CD4-positive, alpha-beta T cell treated with Interleukin-17A for 4 hours (primary cell): ENCODE measurements at regions not wholly inside any gene's neighbourhood (a gene's known extent, or its start where the extent isn't known, plus 50 kb on each side); places are given as distances from the start of the nearest gene placed in this dataset.

Experiments
- DNase-seq: peaks from one replicate; pipeline ENCODE4 v3.0.0-alpha.2; 2020; ENCODE audit warnings: mixed read lengths

GRCh38 chr2:192357217-192357616, 162.5 kb upstream of the TMEFF2 start:
- no peak for DNase-seq

DNA sequence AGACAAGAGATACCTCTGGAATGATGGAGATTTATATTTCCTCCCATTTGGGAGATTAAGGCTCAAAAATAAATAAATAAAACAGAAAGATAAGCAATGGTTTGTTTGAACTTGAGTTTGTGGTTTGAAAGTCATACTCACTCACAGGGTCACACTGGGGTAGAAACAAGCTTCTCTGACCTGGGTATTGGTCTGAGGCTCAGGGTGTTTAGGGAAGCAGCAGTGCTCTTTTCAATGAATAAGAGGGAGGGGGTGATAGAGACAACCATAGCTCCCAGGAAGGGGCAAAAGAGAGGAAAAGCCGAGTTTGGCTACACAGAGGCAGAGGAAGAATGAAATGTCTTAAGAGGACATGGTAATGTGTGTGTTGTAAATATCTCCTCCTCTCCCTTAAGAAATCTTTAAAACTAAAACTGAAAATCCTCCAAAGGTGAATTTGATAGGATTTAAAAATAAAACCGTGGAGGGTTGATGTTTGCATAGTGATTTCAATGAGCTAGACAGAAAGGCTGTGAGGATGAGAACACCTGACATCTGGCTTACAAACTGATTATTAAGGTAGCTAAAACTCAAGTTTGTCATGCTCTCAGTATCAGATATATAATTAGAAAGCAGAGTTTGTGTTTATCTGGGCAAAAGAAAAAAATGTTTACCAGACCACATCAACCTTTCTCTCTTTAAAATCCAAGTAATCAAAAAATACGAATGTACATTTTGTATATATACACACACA, 159.9 kb upstream of the TMEFF2 start:
- DNase-seq, result no peak

GRCh38 chr2:192347542-192347941, 152.8 kb upstream of the TMEFF2 start:
- DNase-seq, result no peak

- no peak for DNase-seq
Observed at GRCh38 chr2:192345287-192345686, 150.6 kb upstream of the TMEFF2 start.

- DNase-seq, result no peak
Observed at GRCh38 chr2:192333642-192334041, 138.9 kb upstream of the TMEFF2 start.

DNA sequence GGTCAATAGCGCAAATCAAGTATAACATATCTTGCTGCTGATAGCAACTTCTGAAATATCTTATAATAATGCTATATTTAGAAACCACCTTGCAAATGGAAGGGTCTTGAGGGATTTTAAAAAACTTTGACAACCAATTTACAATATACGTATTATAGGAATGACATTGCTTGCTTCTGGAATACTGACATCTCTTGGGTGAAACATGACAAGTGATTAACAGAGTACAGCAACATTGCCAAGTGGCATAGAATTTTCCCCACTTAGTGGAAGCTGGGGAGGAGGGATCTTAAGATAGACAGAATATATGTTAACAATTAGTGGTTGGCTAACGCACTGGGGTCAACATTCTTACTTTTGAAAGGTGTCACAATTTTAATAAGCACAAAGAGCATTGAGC, 133.6 kb upstream of the TMEFF2 start:
- DNase-seq, result no peak

- DNase-seq, result no peak
Observed at GRCh38 chr2:192327576-192327975, 132.8 kb upstream of the TMEFF2 start.

- no peak for DNase-seq
Observed at GRCh38 chr2:192315543-192315942, 120.8 kb upstream of the TMEFF2 start.

GRCh38 chr2:192314800-192315481, 120.2 kb upstream of the TMEFF2 start:
- no peak for DNase-seq

GRCh38 chr2:192313773-192314172, 119.0 kb upstream of the TMEFF2 start:
- DNase-seq, result no peak

GRCh38 chr2:192311701-192312460, 117.1 kb upstream of the TMEFF2 start:
- DNase-seq, result no peak

DNA sequence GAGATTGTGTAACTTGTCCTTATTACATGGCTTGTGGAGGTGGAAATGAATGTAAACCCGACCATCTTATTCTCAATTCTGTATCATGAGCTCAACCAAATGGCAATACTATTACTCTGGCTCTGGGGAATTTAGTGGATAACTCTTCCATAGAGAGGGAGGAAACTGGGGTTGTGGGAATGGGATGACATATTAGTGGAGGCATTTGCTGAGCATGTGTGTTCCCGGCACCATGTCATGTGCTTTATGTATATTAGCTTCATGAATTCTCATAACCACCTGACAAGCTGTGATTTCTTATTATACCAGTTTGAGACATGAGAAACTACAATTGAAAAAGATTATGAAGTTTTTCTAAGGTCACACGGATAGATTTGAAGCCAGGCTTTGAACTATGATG, 112.8 kb upstream of the TMEFF2 start:
- DNase-seq, result no peak

GRCh38 chr2:192298664-192299063, 103.9 kb upstream of the TMEFF2 start:
- DNase-seq, result no peak

- no peak for DNase-seq
Observed at GRCh38 chr2:192292478-192292877, 97.7 kb upstream of the TMEFF2 start.

DNA sequence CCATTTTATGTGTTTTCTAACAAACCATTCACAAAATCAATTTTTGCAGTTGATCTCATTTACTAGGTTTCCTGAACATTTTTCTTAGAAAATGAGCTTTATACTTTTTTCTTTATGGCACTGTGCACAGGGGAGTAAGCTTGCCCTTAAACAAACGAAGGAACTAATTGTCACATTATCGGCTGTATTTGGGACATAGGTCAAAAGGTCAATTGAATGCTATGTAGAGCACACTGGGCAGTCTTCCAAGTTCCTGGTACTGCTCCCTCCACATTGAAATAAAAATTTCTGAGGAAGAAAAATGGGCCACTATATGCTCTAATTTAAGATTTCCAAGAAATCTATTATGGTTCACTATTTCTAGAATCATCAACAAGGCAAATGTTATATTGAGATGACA, 93.6 kb upstream of the TMEFF2 start:
- DNase-seq, result no peak

- DNase-seq, result no peak
Observed at GRCh38 chr2:192286093-192286701, 91.5 kb upstream of the TMEFF2 start.

- DNase-seq, result no peak
Observed at GRCh38 chr2:192283450-192283849, 88.7 kb upstream of the TMEFF2 start.

DNA sequence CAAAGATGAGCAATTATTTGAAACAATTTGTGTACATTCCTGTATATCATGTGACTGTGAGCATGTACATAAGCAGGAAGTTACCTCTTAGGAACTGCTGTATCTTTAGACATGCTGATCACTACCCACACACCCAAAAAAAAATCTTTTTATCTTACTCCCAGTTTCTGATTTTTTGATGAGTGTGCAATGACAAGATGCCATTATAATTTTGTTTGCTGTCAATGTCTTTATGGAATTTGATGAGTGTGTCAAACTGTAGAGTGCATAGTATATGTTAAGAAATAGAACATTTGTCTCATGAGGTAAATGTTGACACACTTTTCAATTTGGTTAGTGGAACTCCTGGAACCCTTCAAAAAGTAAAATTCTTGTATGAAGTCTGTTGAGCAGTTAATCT, 84.0 kb upstream of the TMEFF2 start:
- DNase-seq, result no peak

- no peak for DNase-seq
Observed at GRCh38 chr2:192277494-192278109, 82.9 kb upstream of the TMEFF2 start.

- DNase-seq, result no peak
Observed at GRCh38 chr2:192275632-192276031, 80.9 kb upstream of the TMEFF2 start.

- no peak for DNase-seq
Observed at GRCh38 chr2:192267484-192267883, 72.8 kb upstream of the TMEFF2 start.

GRCh38 chr2:192265751-192266150, 71.0 kb upstream of the TMEFF2 start:
- DNase-seq, result no peak

GRCh38 chr2:192254444-192254843, 59.7 kb upstream of the TMEFF2 start:
- no peak for DNase-seq
